Pancreas (tissue), 10 donors: ENCODE measurements at regions not wholly inside any gene's neighbourhood (a gene's known extent, or its start where the extent isn't known, plus 50 kb on each side); places are given as distances from the start of the nearest gene placed in this dataset.

Experiments
- ATAC-seq, 4 donors: fragments of 200-7000 bp; cut with Tn5 transposase; one replicate each; pipeline versions ENCODE4 v1.8.0 to v1.9.1; 2020; ENCODE audit warnings: mild to moderate bottlenecking in 4 of 4, moderate library complexity in 4 of 4
- DNase-seq, 6 donors: peaks; one replicate each; pipeline ENCODE4 v3.0.0-alpha.2; 2020
- FAIRE-seq: peaks from 2 replicates; lab custom pipeline; 2012; peaks lifted over from hg19 to GRCh38; lab: Jason Lieb, UNC
- H3K27ac ChIP-seq, 4 donors: fragments of 200-600 bp; sonication (generic); 1 replicate in 3 of 4; 2 replicates in 1 of 4; pipeline versions ENCODE4 v1.5.0 to v1.8.0; 2020
- H3K27me3 ChIP-seq, 4 donors: fragments of 200-600 bp; one replicate each; pipeline ENCODE4 v1.8.0; 2021
- H3K36me3 ChIP-seq, 3 donors: fragments of 200-600 bp; sonication (generic) in 1 of 3; one replicate each; pipeline versions ENCODE4 v1.5.0 to v1.8.0; 2020 to 2021
- H3K4me1 ChIP-seq, 3 donors: fragments of 200-600 bp; one replicate each; pipeline ENCODE4 v1.8.0; 2021
- H3K4me3 ChIP-seq, 4 donors: fragments of 200-600 bp; sonication (generic) in 2 of 4; one replicate each; pipeline versions ENCODE4 v1.5.0 to v1.8.0; 2020 to 2021
- H3K9me3 ChIP-seq, 4 donors: fragments of 200-600 bp; one replicate each; pipeline ENCODE4 v1.8.0; 2021
- CTCF ChIP-seq, 4 donors: fragments of 200-600 bp; sonication (generic) in 3 of 4; IDR thresholded peaks; one replicate each; pipeline versions ENCODE4 v1.5.0 to v1.8.0; 2021; ENCODE audit warnings: antibody characterized with exemption in 4 of 4
- WGBS, 2 donors: extraction: QIAGEN DNeasy Blood & Tissue Kit; methylation state at CpG; one replicate each; pipeline ENCODE4 v1.1.7; 2013; 5-methylcytosine and 5-hydroxymethylcytosine counted together
- intact Hi-C, 3 donors: fragments of 100-400 bp; cut with DNase I; formaldehyde crosslinking; loops; one replicate each; pipeline versions ENCODE4 v1.11.1 to v1.14.2; 2022
- donor health status: healthy with polysubstance abuse.
- donor health status: DM: no; HTN: no; CAD: no; lungs with moderate emphysema.
- donor health status: DM: no; HTN: no; CAD: no.
- donor health status: control.
- donor health status: control.
- donor health status: Bipolar disorder and iron deficiency.
- donor health status: DM: yes; HTN: yes; CAD: no.
- donor health status: DM: no; HTN: no; CAD: no.
- donor health status: DM: no; HTN: no; CAD: no.
- donor health status: DM: yes; HTN: yes; CAD: no.

- H3K27me3 ChIP-seq, result no peaks in the 10 kb centered on the region
- WGBS, 2 donors, result 84 to 94% methylated on average over 3 of the region's 3 CpGs
- ATAC-seq (no peak), DNase-seq (no peak), FAIRE-seq (no peak)
- no peak for TF ChIP-seq CTCF (IDR thresholded peaks at IDR 0.05)
- no peaks in the 10 kb centered on the region for H3K36me3 ChIP-seq
- no peak overlapping the region for H3K4me3 ChIP-seq
- intact Hi-C loops, result no loop called here
- no peaks in the 10 kb centered on the region for H3K9me3 ChIP-seq
- H3K4me1 ChIP-seq, result no peaks in the 10 kb centered on the region
- H3K27ac ChIP-seq, result no peak overlapping the region
Observed at GRCh38 chr16:87223656-87224248, 93.4 kb downstream of the C16orf95 start.

DNA sequence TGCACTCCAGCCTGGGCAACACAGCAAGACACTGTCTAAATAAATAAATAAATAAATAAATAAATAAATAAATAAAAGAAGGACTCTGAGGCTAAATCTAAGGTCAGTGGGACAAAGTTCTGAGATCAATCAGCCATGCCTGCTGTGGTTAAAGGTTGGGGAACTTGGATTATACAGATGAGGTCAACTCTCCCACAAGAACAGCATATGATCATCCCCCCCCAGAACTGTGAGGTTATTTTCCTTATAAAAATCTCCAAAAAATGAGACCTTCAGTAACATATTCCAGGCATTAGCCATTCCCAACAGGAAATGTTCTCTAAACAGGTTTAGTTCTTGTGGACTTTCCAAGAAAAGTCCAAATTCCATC is 90.3 kb downstream of the C16orf95 start:
- no peaks in the 10 kb centered on the region for H3K36me3 ChIP-seq
- no peak overlapping the region for H3K4me3 ChIP-seq
- TF ChIP-seq CTCF (IDR thresholded peaks at IDR 0.05), result no peak
- intact Hi-C loops, result no loop called here
- no peaks in the 10 kb centered on the region for H3K4me1 ChIP-seq
- no peak for DNase-seq
- H3K27ac ChIP-seq, result no peak overlapping the region
- ATAC-seq, result peak in 1 of 4 donors; percentile 24
- H3K9me3 ChIP-seq, result no peaks in the 10 kb centered on the region
- no peaks in the 10 kb centered on the region for H3K27me3 ChIP-seq
- no peak for FAIRE-seq

DNA sequence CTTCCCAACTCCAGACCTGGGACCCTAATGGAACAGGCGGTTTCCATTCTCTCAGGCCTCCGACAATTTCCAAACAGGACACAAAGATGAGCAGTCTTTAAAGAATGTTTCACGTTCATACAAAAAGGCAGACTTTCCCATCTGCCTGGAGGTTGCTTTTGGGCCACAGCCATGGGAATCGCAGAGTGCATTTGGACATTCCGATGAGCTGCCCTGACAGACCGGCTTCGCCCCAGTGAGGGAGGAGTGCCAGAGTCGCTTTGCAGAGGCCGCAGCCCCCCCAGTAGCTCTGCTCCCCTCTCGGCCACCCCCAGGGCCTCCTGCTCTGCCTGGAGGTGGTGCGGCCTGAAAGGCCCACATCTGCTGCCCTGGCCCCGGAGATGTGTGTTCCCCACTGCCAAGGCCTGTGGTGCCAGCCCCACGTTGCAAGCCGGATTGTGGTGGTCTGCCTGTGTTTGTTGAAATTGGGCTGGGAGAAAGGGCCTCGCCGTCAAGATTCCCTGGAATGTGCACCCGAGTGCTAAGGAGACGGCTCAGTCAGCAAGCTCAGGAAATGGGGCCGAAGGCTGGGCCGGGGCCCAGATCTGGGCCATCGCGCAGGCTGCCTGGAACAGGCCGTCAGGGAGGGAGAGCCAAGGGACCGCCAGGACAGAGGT is 89.8 kb downstream of the C16orf95 start:
- no peak for TF ChIP-seq CTCF (IDR thresholded peaks at IDR 0.05)
- Histone ChIP-seq H3K27me3 (no peaks in the 10 kb centered on the region), H3K9me3 (no peaks in the 10 kb centered on the region), H3K36me3 (no peaks in the 10 kb centered on the region), H3K4me3 (no peak overlapping the region), H3K4me1 (no peaks in the 10 kb centered on the region), H3K27ac (no peak overlapping the region)
- DNase-seq (no peak), ATAC-seq (peak in 1 of 4 donors; percentile 51), FAIRE-seq (no peak)
- 85 to 86% methylated on average over 24 of the region's 24 CpGs for WGBS, 2 donors
- intact Hi-C loops, result no loop called here

DNA sequence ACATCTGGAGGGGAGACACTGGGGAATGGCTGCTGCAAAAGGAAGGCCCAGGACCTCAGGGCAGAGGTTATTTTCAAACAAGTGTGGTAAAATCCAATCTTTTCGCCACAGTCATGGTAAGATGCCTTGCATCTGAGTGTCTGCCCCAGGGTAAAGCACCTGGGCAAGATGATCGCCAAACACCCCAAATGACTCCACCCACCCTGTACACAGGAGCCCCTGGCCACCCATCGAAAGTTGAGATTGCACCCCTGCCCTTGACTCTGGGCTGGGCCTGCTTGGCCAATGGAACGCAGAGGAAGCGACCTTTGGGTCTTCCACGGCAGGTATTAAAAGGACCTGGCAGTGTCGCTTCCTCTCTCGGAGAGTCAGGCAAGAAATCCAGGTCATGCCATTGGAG is 88.8 kb downstream of the C16orf95 start:
- no peaks in the 10 kb centered on the region for H3K9me3 ChIP-seq
- no peaks in the 10 kb centered on the region for H3K36me3 ChIP-seq
- no peak for FAIRE-seq
- 94 to 97% methylated on average over 8 of the region's 8 CpGs for WGBS, 2 donors
- DNase-seq, result no peak
- TF ChIP-seq CTCF (IDR thresholded peaks at IDR 0.05), result no peak
- no peak for ATAC-seq
- no peak overlapping the region for H3K4me3 ChIP-seq
- no peaks in the 10 kb centered on the region for H3K27me3 ChIP-seq
- H3K4me1 ChIP-seq, result no peaks in the 10 kb centered on the region
- intact Hi-C loops, result no loop called here
- no peak overlapping the region for H3K27ac ChIP-seq
